Peyer's patch (tissue), 4 donors: ENCODE measurements at regions not wholly inside any gene's neighbourhood (a gene's known extent, or its start where the extent isn't known, plus 50 kb on each side); places are given as distances from the start of the nearest gene placed in this dataset.

ENCODE experiments used
- POLR2A ChIP-seq, 2 donors: fragments of 450-650 bp; IDR thresholded peaks; one replicate each; pipeline ENCODE4 v1.5.1; 2017; ENCODE audit warnings: antibody characterized with exemption in 2 of 2, mild to moderate bottlenecking in 2 of 2, moderate library complexity in 2 of 2
- TF ChIP-seq, protein P1 (sequence below), 6 experiments: fragments of 450-650 bp in 4 of 6; fragments of 200-600 bp in 2 of 6; sonication (generic) in 1 of 6; IDR thresholded peaks; one replicate each; pipeline ENCODE4 v1.5.1; 2017 to 2019; ENCODE audit warnings: antibody characterized with exemption in 6 of 6, mild to moderate bottlenecking in 3 of 6, moderate library complexity in 1 of 6

DNA sequence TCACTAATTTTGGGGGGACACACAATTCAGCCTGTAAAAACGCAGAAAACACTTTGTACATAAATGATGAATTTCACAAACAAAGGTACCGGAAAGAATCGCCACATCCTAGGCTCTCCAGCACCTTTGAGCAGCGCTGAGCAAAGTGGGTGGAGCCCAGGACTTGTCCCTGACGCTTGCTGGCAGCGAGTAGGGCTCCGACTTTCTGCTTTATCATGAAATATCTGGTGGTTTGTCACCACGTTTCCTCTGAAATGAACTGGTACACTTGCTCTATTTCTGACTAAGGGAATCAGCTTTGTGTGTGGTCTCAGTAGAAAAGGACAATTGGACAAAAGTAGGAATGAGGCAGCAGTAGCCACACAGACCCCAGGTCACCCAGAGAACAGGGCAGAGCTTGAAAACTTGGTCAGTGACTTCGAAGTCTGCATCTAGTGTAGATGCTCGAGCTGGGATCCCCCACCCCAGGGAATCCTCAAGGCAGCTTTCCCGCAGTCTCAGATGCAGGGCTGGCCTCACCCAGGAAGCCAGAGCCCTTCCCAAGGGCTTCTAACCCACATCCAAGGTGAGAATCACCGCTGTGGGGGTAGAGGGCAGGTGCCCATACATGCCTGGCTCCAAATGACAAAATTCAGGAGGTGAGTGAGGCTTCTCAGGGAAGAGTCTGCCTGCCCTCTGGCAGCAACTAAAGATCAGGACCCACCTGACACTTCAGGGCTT, 85.3 kb upstream of the SOX1 start:
- TF ChIP-seq, protein P1, sequence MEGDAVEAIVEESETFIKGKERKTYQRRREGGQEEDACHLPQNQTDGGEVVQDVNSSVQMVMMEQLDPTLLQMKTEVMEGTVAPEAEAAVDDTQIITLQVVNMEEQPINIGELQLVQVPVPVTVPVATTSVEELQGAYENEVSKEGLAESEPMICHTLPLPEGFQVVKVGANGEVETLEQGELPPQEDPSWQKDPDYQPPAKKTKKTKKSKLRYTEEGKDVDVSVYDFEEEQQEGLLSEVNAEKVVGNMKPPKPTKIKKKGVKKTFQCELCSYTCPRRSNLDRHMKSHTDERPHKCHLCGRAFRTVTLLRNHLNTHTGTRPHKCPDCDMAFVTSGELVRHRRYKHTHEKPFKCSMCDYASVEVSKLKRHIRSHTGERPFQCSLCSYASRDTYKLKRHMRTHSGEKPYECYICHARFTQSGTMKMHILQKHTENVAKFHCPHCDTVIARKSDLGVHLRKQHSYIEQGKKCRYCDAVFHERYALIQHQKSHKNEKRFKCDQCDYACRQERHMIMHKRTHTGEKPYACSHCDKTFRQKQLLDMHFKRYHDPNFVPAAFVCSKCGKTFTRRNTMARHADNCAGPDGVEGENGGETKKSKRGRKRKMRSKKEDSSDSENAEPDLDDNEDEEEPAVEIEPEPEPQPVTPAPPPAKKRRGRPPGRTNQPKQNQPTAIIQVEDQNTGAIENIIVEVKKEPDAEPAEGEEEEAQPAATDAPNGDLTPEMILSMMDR (IDR thresholded peaks at IDR 0.05) = no peak
- TF ChIP-seq POLR2A (IDR thresholded peaks at IDR 0.05) = no peak
